Loucy (cell line): ENCODE measurements at regions not wholly inside any gene's neighbourhood (a gene's known extent, or its start where the extent isn't known, plus 50 kb on each side); places are given as distances from the start of the nearest gene placed in this dataset.

Source experiments
- H2AFZ ChIP-seq: fragments of 200-600 bp; sonication (generic); 2 replicates; pipeline ENCODE4 v1.6.0; 2016; ENCODE audit warnings: antibody characterized with exemption, mild to moderate bottlenecking, low read length, moderate library complexity
- H3F3A ChIP-seq: fragments of 200-600 bp; 2 replicates; pipeline ENCODE4 v1.6.0; 2016; ENCODE audit warnings: antibody characterized with exemption, low read depth, mild to moderate bottlenecking
- H3K27me3 ChIP-seq: fragments of 200-600 bp; sonication (generic); 2 replicates; pipeline ENCODE4 v1.6.1; 2014; ENCODE audit warnings: low read length, mild to moderate bottlenecking; ENCODE audit not compliant: insufficient read depth, poor library complexity, severe bottlenecking
- H3K36me3 ChIP-seq: fragments of 200-600 bp; sonication (generic); 2 replicates; pipeline ENCODE4 v1.6.1; 2016; ENCODE audit warnings: low read length; ENCODE audit not compliant: insufficient read depth
- H3K4me1 ChIP-seq: fragments of 200-600 bp; sonication (generic); 2 replicates; pipeline ENCODE4 v1.5.1; 2014; ENCODE audit warnings: low read length, mild to moderate bottlenecking; ENCODE audit not compliant: insufficient read depth, poor library complexity, severe bottlenecking
- H3K4me2 ChIP-seq: fragments of 200-600 bp; sonication (generic); 2 replicates; pipeline ENCODE4 v1.6.0; 2014; ENCODE audit warnings: antibody characterized with exemption, low read length, low read depth, mild to moderate bottlenecking; ENCODE audit not compliant: poor library complexity, severe bottlenecking
- H3K4me3 ChIP-seq: fragments of 200-600 bp; sonication (generic); 2 replicates; pipeline ENCODE4 v1.5.1; 2014; ENCODE audit warnings: low read length, mild to moderate bottlenecking, mixed read lengths; ENCODE audit not compliant: poor library complexity, severe bottlenecking
- H3K79me2 ChIP-seq: fragments of 200-600 bp; sonication (generic); 2 replicates; pipeline ENCODE4 v1.6.1; 2014; ENCODE audit warnings: low read length; ENCODE audit not compliant: insufficient read depth
- H3K9ac ChIP-seq: fragments of 200-600 bp; sonication (generic); 2 replicates; pipeline ENCODE4 v1.6.0; 2014; ENCODE audit warnings: mild to moderate bottlenecking, low read depth, low read length, moderate library complexity; ENCODE audit not compliant: poor library complexity, severe bottlenecking
- H3K9me2 ChIP-seq: fragments of 200-600 bp; sonication (generic); replicated peaks from 2 replicates; pipeline ENCODE4 v1.6.1; 2016; ENCODE audit warnings: low read depth, low read length, mixed read lengths
- H3K9me3 ChIP-seq: fragments of 200-600 bp; sonication (generic); 2 replicates; pipeline ENCODE4 v1.6.1; 2014; ENCODE audit warnings: mild to moderate bottlenecking, antibody characterized with exemption, low read length, low read depth; ENCODE audit not compliant: insufficient read depth
- H4K20me1 ChIP-seq: fragments of 200-600 bp; sonication (generic); 2 replicates; pipeline ENCODE4 v1.6.0; 2014; ENCODE audit warnings: antibody characterized with exemption, low read length, mild to moderate bottlenecking; ENCODE audit not compliant: insufficient read depth, poor library complexity, severe bottlenecking
- EZH2phosphoT487 ChIP-seq: fragments of 200-600 bp; IDR thresholded peaks from 2 replicates; pipeline ENCODE4 v1.6.1; 2018; ENCODE audit warnings: antibody characterized with exemption, mild to moderate bottlenecking, moderate library complexity, borderline replicate concordance
- TF ChIP-seq, protein P1 (sequence below): fragments of 200-600 bp; sonication (generic); conservative IDR thresholded peaks from 2 replicates; pipeline ENCODE4 v1.5.1; 2014; ENCODE audit warnings: mild to moderate bottlenecking, antibody characterized with exemption, low read length

DNA sequence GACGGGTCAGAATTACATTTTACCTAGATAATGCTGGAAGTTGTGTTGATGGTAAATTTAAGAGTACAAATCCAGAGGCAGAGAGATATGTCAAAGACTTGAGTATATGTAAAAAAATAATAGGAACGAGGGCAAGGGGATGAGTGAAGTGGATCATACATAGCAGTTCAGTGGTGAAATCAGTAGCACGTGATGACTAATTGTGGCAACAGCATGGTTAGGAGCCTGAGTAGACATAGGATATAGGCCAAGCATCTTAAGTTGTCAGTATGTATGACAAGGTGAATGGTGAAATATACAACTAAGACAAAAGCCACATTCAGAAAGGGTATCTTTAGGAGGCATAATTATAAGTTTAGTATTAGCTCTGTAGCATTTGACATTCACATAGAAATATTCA lies 826.5 kb upstream of the PIK3C3 start:
- no peaks in the 10 kb centered on the region for H3K4me1 ChIP-seq
- no peaks in the 10 kb centered on the region for H3K36me3 ChIP-seq
- no peaks in the 10 kb centered on the region for H3F3A ChIP-seq
- no peaks in the 10 kb centered on the region for H3K9me2 ChIP-seq
- H3K27me3 ChIP-seq = no peaks in the 10 kb centered on the region
- H4K20me1 ChIP-seq = no peaks in the 10 kb centered on the region
- no peak overlapping the region for H3K9ac ChIP-seq
- no peak overlapping the region for H3K4me2 ChIP-seq
- H3K79me2 ChIP-seq = no peaks in the 10 kb centered on the region
- no peak overlapping the region for H3K4me3 ChIP-seq
- no peaks in the 10 kb centered on the region for H3K9me3 ChIP-seq
- no peak overlapping the region for H2AFZ ChIP-seq
- no peak for TF ChIP-seq EZH2phosphoT487
- TF ChIP-seq, protein P1, sequence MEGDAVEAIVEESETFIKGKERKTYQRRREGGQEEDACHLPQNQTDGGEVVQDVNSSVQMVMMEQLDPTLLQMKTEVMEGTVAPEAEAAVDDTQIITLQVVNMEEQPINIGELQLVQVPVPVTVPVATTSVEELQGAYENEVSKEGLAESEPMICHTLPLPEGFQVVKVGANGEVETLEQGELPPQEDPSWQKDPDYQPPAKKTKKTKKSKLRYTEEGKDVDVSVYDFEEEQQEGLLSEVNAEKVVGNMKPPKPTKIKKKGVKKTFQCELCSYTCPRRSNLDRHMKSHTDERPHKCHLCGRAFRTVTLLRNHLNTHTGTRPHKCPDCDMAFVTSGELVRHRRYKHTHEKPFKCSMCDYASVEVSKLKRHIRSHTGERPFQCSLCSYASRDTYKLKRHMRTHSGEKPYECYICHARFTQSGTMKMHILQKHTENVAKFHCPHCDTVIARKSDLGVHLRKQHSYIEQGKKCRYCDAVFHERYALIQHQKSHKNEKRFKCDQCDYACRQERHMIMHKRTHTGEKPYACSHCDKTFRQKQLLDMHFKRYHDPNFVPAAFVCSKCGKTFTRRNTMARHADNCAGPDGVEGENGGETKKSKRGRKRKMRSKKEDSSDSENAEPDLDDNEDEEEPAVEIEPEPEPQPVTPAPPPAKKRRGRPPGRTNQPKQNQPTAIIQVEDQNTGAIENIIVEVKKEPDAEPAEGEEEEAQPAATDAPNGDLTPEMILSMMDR = no peak

DNA sequence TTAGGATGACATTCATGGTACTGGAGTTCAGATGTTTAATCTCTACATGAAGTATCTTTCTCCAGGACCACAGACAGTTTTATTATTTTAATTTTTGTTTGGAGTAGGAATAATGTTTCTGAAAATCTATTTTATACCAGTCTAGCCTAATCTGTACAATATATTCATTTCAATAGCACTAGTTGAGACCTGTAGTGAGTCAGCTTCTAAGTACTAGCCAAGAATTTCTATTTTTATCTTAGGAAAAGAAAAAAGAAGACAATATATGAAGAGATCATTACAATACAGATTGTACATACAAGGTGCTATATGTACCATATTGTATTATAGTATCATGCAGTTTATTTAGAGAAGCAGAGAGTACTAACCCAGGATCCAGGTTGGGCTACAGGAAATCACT lies 826.9 kb upstream of the PIK3C3 start:
- no peak overlapping the region for H3K4me2 ChIP-seq

DNA sequence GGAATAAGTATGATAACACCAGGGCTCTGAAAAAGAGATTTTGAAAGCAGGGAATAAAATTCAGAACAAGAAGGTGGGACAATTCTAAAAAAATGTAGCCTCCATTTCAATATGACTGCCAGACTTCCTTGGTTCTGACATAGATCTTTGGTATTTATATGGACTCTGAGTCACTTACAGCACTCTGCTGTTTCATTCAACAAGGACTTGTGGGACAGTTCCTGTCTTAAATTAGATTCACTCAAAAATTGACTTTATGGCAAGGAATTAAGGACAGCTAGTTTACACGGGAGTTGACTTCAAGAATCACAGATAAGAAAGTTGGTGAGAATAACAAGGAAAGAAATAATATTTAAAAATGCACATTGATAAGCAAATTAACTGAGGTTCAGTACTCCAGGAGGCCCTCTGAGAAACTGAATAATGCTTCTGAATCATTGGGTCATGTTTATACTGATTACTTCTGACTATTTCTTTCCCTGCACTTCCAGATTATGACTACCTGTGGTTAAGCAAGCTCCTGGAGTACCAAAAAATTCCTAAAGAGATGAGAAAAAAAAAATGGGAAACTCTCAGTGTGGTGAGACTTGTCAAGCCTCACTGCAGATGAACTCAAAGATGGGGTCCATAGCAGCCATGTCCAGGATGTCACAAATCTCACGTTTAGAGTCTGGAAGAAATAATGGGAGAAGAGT lies 828.3 kb upstream of the PIK3C3 start:
- no peak overlapping the region for H3K4me2 ChIP-seq
- no peaks in the 10 kb centered on the region for H4K20me1 ChIP-seq
- no peaks in the 10 kb centered on the region for H3K27me3 ChIP-seq
- H3F3A ChIP-seq = no peaks in the 10 kb centered on the region
- no peaks in the 10 kb centered on the region for H3K79me2 ChIP-seq
- no peaks in the 10 kb centered on the region for H3K9me2 ChIP-seq
- TF ChIP-seq, protein P1 = no peak
- no peak for TF ChIP-seq EZH2phosphoT487
- no peaks in the 10 kb centered on the region for H3K36me3 ChIP-seq
- H3K4me3 ChIP-seq = no peak overlapping the region
- H3K9ac ChIP-seq = no peak overlapping the region
- H3K4me1 ChIP-seq = no peaks in the 10 kb centered on the region
- no peaks in the 10 kb centered on the region for H3K9me3 ChIP-seq
- H2AFZ ChIP-seq = no peak overlapping the region

More for the DNA sequence above, 826.9 kb upstream of the PIK3C3 start:
- Histone ChIP-seq H3K9me3 (no peaks in the 10 kb centered on the region), H3K36me3 (no peaks in the 10 kb centered on the region), H3K9me2 (no peaks in the 10 kb centered on the region), H3K9ac (no peak overlapping the region), H3K4me3 (no peak overlapping the region), H3K4me1 (no peaks in the 10 kb centered on the region), H3K79me2 (no peaks in the 10 kb centered on the region), H2AFZ (no peak overlapping the region), H4K20me1 (no peaks in the 10 kb centered on the region), H3F3A (no peaks in the 10 kb centered on the region), H3K27me3 (no peaks in the 10 kb centered on the region)
- no peak for TF ChIP-seq EZH2phosphoT487
- TF ChIP-seq, protein P1 = no peak
